ENCODE measurements at regions not wholly inside any gene's neighbourhood (a gene's known extent, or its start where the extent isn't known, plus 50 kb on each side); places are given as distances from the start of the nearest gene placed in this dataset.

- H3K27ac ChIP-seq: no peak overlapping the region
- H3K36me3 ChIP-seq: no peaks in the 10 kb centered on the region
- no peaks in the 10 kb centered on the region for H3K4me1 ChIP-seq (ENCODE audit: insufficient read depth)
- TF ChIP-seq CTCF (IDR thresholded peaks at IDR 0.05) (no peak), POLR2A (IDR thresholded peaks at IDR 0.05) (no peak), EP300 (IDR thresholded peaks at IDR 0.05) (no peak)
- H3K9me3 ChIP-seq: no peaks in the 10 kb centered on the region
- H3K27me3 ChIP-seq: no peaks in the 10 kb centered on the region
- DNase-seq: no peak
- no peak overlapping the region for H3K4me3 ChIP-seq
- 88 to 94% (median 91%) methylated on average over 5 of the region's 5 CpGs for WGBS, 3 donors
- intact Hi-C loops (cut with DNase I): no loop called here
Measured at GRCh38 chr6:128631031-128631430, 110.6 kb upstream of the PTPRK start.

- 86 to 99% (median 87%) methylated on average over 3 of the region's 3 CpGs for WGBS, 3 donors
- TF ChIP-seq CTCF (IDR thresholded peaks at IDR 0.05) (no peak), EP300 (IDR thresholded peaks at IDR 0.05) (no peak), POLR2A (IDR thresholded peaks at IDR 0.05) (no peak)
- Histone ChIP-seq H3K9me3 (no peaks in the 10 kb centered on the region), H3K4me1 (ENCODE audit: insufficient read depth) (no peaks in the 10 kb centered on the region), H3K27ac (no peak overlapping the region), H3K36me3 (no peaks in the 10 kb centered on the region), H3K4me3 (no peak overlapping the region), H3K27me3 (no peaks in the 10 kb centered on the region)
- no peak for DNase-seq
- intact Hi-C loops (cut with DNase I): no loop called here
Measured at GRCh38 chr6:128630213-128630612, 109.8 kb upstream of the PTPRK start.

GRCh38 chr6:128617285-128617684 lies 96.9 kb upstream of the PTPRK start:
- WGBS, 3 donors: 92 to 96% (median 92%) methylated on average over 1 of the region's 1 CpG
- no peaks in the 10 kb centered on the region for H3K27me3 ChIP-seq
- no peak overlapping the region for H3K27ac ChIP-seq
- no peaks in the 10 kb centered on the region for H3K36me3 ChIP-seq
- no peak overlapping the region for H3K4me3 ChIP-seq
- no peak for DNase-seq
- H3K9me3 ChIP-seq: no peaks in the 10 kb centered on the region
- H3K4me1 ChIP-seq (ENCODE audit: insufficient read depth): no peaks in the 10 kb centered on the region
- no peak for TF ChIP-seq EP300 (IDR thresholded peaks at IDR 0.05)
- no peak for TF ChIP-seq CTCF (IDR thresholded peaks at IDR 0.05)
- no peak for TF ChIP-seq POLR2A (IDR thresholded peaks at IDR 0.05)
- intact Hi-C loops (cut with DNase I): no loop called here

GRCh38 chr6:128616342-128616741 lies 95.9 kb upstream of the PTPRK start:
- Histone ChIP-seq H3K4me3 (no peak overlapping the region), H3K27ac (no peak overlapping the region), H3K27me3 (no peaks in the 10 kb centered on the region), H3K9me3 (no peaks in the 10 kb centered on the region), H3K4me1 (ENCODE audit: insufficient read depth) (no peaks in the 10 kb centered on the region), H3K36me3 (no peaks in the 10 kb centered on the region)
- DNase-seq: no peak
- TF ChIP-seq POLR2A (IDR thresholded peaks at IDR 0.05): no peak
- TF ChIP-seq EP300 (IDR thresholded peaks at IDR 0.05): no peak
- TF ChIP-seq CTCF (IDR thresholded peaks at IDR 0.05): no peak
- intact Hi-C loops (cut with DNase I): no loop called here

GRCh38 chr6:128606611-128607010 lies 86.2 kb upstream of the PTPRK start:
- H3K4me3 ChIP-seq: no peak overlapping the region
- intact Hi-C loops (cut with DNase I): no loop called here
- H3K4me1 ChIP-seq (ENCODE audit: insufficient read depth): no peaks in the 10 kb centered on the region
- 91 to 93% (median 92%) methylated on average over 3 of the region's 3 CpGs for WGBS, 3 donors
- no peaks in the 10 kb centered on the region for H3K9me3 ChIP-seq
- TF ChIP-seq CTCF (IDR thresholded peaks at IDR 0.05) (no peak), EP300 (IDR thresholded peaks at IDR 0.05) (no peak), POLR2A (IDR thresholded peaks at IDR 0.05) (no peak)
- DNase-seq: no peak
- H3K36me3 ChIP-seq: no peaks in the 10 kb centered on the region
- no peaks in the 10 kb centered on the region for H3K27me3 ChIP-seq
- H3K27ac ChIP-seq: no peak overlapping the region
